Aorta (tissue), 5 donors: ENCODE measurements at regions not wholly inside any gene's neighbourhood (a gene's known extent, or its start where the extent isn't known, plus 50 kb on each side); places are given as distances from the start of the nearest gene placed in this dataset.

Source experiments
- ATAC-seq: fragments of 200-7000 bp; cut with Tn5 transposase; one replicate; pipeline ENCODE4 v1.9.1; 2022; ENCODE audit warnings: moderate library complexity; ENCODE audit not compliant: low FRiP score
- DNase-seq, 2 donors: peaks; one replicate each; pipeline ENCODE4 v3.0.0-alpha.2; 2020
- H3K27ac ChIP-seq, 2 donors: one replicate each; pipeline ENCODE4 v1.5.1; 2013; ENCODE audit warnings: low read length in 2 of 2, mild to moderate bottlenecking in 2 of 2, moderate library complexity in 2 of 2, control low read depth in 1 of 2, inconsistent platforms in 1 of 2, low read depth in 1 of 2
- H3K27me3 ChIP-seq, 2 donors: one replicate each; pipeline ENCODE4 v1.6.1; 2013; ENCODE audit warnings: control low read depth in 1 of 2, low read length in 1 of 2, mild to moderate bottlenecking in 1 of 2, moderate library complexity in 1 of 2; ENCODE audit not compliant: insufficient read depth in 2 of 2, control insufficient read depth in 1 of 2
- H3K36me3 ChIP-seq, 2 donors: one replicate each; pipeline ENCODE4 v1.6.1; 2013; ENCODE audit warnings: control low read depth in 1 of 2, low read length in 1 of 2, mild to moderate bottlenecking in 1 of 2; ENCODE audit not compliant: insufficient read depth in 2 of 2, control insufficient read depth in 1 of 2
- H3K4me1 ChIP-seq, 2 donors: one replicate each; pipeline ENCODE4 v1.6.1; 2013; ENCODE audit warnings: low read length in 2 of 2, control low read depth in 1 of 2, mild to moderate bottlenecking in 1 of 2, moderate library complexity in 1 of 2; ENCODE audit not compliant: insufficient read depth in 2 of 2, control insufficient read depth in 1 of 2
- H3K4me3 ChIP-seq, 2 donors: one replicate each; pipeline ENCODE4 v1.5.1; 2013; ENCODE audit warnings: low read length in 2 of 2, control low read depth in 1 of 2, mild to moderate bottlenecking in 1 of 2
- H3K9me3 ChIP-seq: one replicate; pipeline ENCODE4 v1.6.1; 2013; ENCODE audit warnings: mild to moderate bottlenecking, low read length; ENCODE audit not compliant: control insufficient read depth
- WGBS, 2 donors: extraction: QIAGEN DNeasy Blood & Tissue Kit; methylation state at CpG; one replicate each; pipeline ENCODE4 v1.1.7; 2013; 5-methylcytosine and 5-hydroxymethylcytosine counted together
- intact Hi-C, 2 donors: fragments of 100-400 bp; cut with DNase I; formaldehyde crosslinking; loops; one replicate each; pipeline versions ENCODE4 v1.14.2 to v1.15.0; 2022
- donor health status: healthy with polysubstance abuse.
- donor health status: Bipolar disorder and iron deficiency.
- donor health status: DM: no; HTN: no; CAD: no.
- donor health status: DM: no; HTN: no; CAD: no.
- donor health status: DM: yes; HTN: yes; CAD: no.

GRCh38 chrX:39559229-39559628 is 538.5 kb downstream of the BCOR start:
- no peak for ATAC-seq
- no peak for DNase-seq
- H3K27me3 ChIP-seq = peaks cover 0 to 3% of the 10 kb centered on the region in 2 donors
- no peaks in the 10 kb centered on the region for H3K9me3 ChIP-seq
- no peaks in the 10 kb centered on the region for H3K36me3 ChIP-seq
- no peak overlapping the region for H3K4me3 ChIP-seq
- H3K4me1 ChIP-seq = no peaks in the 10 kb centered on the region
- intact Hi-C loops = no loop called here
- WGBS, 2 donors = 81 to 85% methylated on average over 4 of the region's 4 CpGs
- H3K27ac ChIP-seq = no peak overlapping the region

GRCh38 chrX:39560271-39560670 is 537.5 kb downstream of the BCOR start:
- no peak for ATAC-seq
- H3K27ac ChIP-seq = no peak overlapping the region
- no peak overlapping the region for H3K4me3 ChIP-seq
- H3K36me3 ChIP-seq = no peaks in the 10 kb centered on the region
- 14 to 41% methylated on average over 12 of the region's 12 CpGs for WGBS, 2 donors
- H3K9me3 ChIP-seq = no peaks in the 10 kb centered on the region
- H3K27me3 ChIP-seq = peaks cover 0 to 3% of the 10 kb centered on the region in 2 donors
- intact Hi-C loops = no loop called here
- no peaks in the 10 kb centered on the region for H3K4me1 ChIP-seq
- DNase-seq = no peak

GRCh38 chrX:39563178-39563577 is 534.6 kb downstream of the BCOR start:
- Histone ChIP-seq H3K9me3 (no peaks in the 10 kb centered on the region), H3K4me3 (no peak overlapping the region), H3K4me1 (no peaks in the 10 kb centered on the region), H3K27ac (no peak overlapping the region), H3K27me3 (peaks cover 0 to 3% of the 10 kb centered on the region in 2 donors), H3K36me3 (no peaks in the 10 kb centered on the region)
- DNase-seq (no peak), ATAC-seq (no peak)
- intact Hi-C loops = no loop called here

GRCh38 chrX:39564751-39565150 is 533.0 kb downstream of the BCOR start:
- Histone ChIP-seq H3K27me3 (peaks cover 0 to 3% of the 10 kb centered on the region in 2 donors), H3K36me3 (no peaks in the 10 kb centered on the region), H3K9me3 (no peaks in the 10 kb centered on the region), H3K4me3 (no peak overlapping the region), H3K4me1 (no peaks in the 10 kb centered on the region), H3K27ac (no peak overlapping the region)
- DNase-seq = no peak
- no peak for ATAC-seq
- intact Hi-C loops = no loop called here
- 83 to 96% methylated on average over 3 of the region's 3 CpGs for WGBS, 2 donors

GRCh38 chrX:39574178-39574577 is 523.6 kb downstream of the BCOR start:
- Histone ChIP-seq H3K4me1 (no peaks in the 10 kb centered on the region), H3K9me3 (no peaks in the 10 kb centered on the region), H3K4me3 (no peak overlapping the region), H3K27me3 (no peaks in the 10 kb centered on the region), H3K27ac (no peak overlapping the region), H3K36me3 (no peaks in the 10 kb centered on the region)
- ATAC-seq = no peak
- intact Hi-C loops = no loop called here
- no peak for DNase-seq
- WGBS, 2 donors = 62 to 81% methylated on average over 3 of the region's 3 CpGs

GRCh38 chrX:39576041-39576872 is 521.5 kb downstream of the BCOR start:
- intact Hi-C loops = no loop called here
- Histone ChIP-seq H3K36me3 (no peaks in the 10 kb centered on the region), H3K27ac (no peak overlapping the region), H3K9me3 (no peaks in the 10 kb centered on the region), H3K27me3 (no peaks in the 10 kb centered on the region), H3K4me3 (no peak overlapping the region), H3K4me1 (no peaks in the 10 kb centered on the region)
- DNase-seq = peak in 1 of 2 donors; percentile 80
- peak; percentile 19 for ATAC-seq
- WGBS, 2 donors = 24 to 30% methylated on average over 28 of the region's 28 CpGs

- intact Hi-C loops = no loop called here
- Histone ChIP-seq H3K9me3 (no peaks in the 10 kb centered on the region), H3K27me3 (no peaks in the 10 kb centered on the region), H3K4me1 (no peaks in the 10 kb centered on the region), H3K27ac (no peak overlapping the region), H3K4me3 (no peak overlapping the region), H3K36me3 (no peaks in the 10 kb centered on the region)
- DNase-seq (no peak), ATAC-seq (no peak)
- 52 to 56% methylated on average over 13 of the region's 13 CpGs for WGBS, 2 donors
Measured at GRCh38 chrX:39577206-39577984, 520.4 kb downstream of the BCOR start.

GRCh38 chrX:39577985-39578869 is 519.5 kb downstream of the BCOR start:
- Histone ChIP-seq H3K27ac (no peak overlapping the region), H3K27me3 (no peaks in the 10 kb centered on the region), H3K9me3 (no peaks in the 10 kb centered on the region), H3K4me1 (no peaks in the 10 kb centered on the region), H3K36me3 (no peaks in the 10 kb centered on the region), H3K4me3 (no peak overlapping the region)
- intact Hi-C loops = no loop called here
- 24 to 47% methylated on average over 16 of the region's 16 CpGs for WGBS, 2 donors
- no peak for ATAC-seq
- peak; percentile 59 to 80 for DNase-seq
